ENCODE measurements at regions not wholly inside any gene's neighbourhood (a gene's known extent, or its start where the extent isn't known, plus 50 kb on each side); places are given as distances from the start of the nearest gene placed in this dataset.

GRCh38 chr11:95531116-95531515 is 258.5 kb downstream of the FAM76B start:
- no peak for TF ChIP-seq CTCF (IDR thresholded peaks at IDR 0.05)
- TF ChIP-seq EP300 (IDR thresholded peaks at IDR 0.05) = no peak
- no peak for TF ChIP-seq POLR2AphosphoS5 (IDR thresholded peaks at IDR 0.05)
- TF ChIP-seq POLR2A (IDR thresholded peaks at IDR 0.05) = no peak
- no peak for ATAC-seq
- H3K9me3 ChIP-seq = peaks cover 0 to 5% (median 0%) of the 10 kb centered on the region in 3 donors
- H3K4me1 ChIP-seq = no peaks in the 10 kb centered on the region
- 78 to 90% methylated on average over 3 of the region's 3 CpGs for WGBS, 2 donors (ENCODE audit: low coverage in 1 of 2)
- H3K4me3 ChIP-seq = no peak overlapping the region
- H3K27ac ChIP-seq = no peak overlapping the region
- no peaks in the 10 kb centered on the region for H3K27me3 ChIP-seq
- no peaks in the 10 kb centered on the region for H3K36me3 ChIP-seq

GRCh38 chr11:95524314-95525036 is 265.1 kb downstream of the FAM76B start:
- no peak for TF ChIP-seq CTCF (IDR thresholded peaks at IDR 0.05)
- no peak for TF ChIP-seq POLR2A (IDR thresholded peaks at IDR 0.05)
- TF ChIP-seq EP300 (IDR thresholded peaks at IDR 0.05) = no peak
- TF ChIP-seq POLR2AphosphoS5 (IDR thresholded peaks at IDR 0.05) = no peak
- Histone ChIP-seq H3K4me1 (no peaks in the 10 kb centered on the region), H3K36me3 (no peaks in the 10 kb centered on the region), H3K4me3 (no peak overlapping the region), H3K9me3 (no peaks in the 10 kb centered on the region), H3K27ac (no peak overlapping the region), H3K27me3 (no peaks in the 10 kb centered on the region)
- WGBS, 2 donors (ENCODE audit: low coverage in 1 of 2) = 72 to 90% methylated on average over 4 of the region's 4 CpGs
- ATAC-seq = no peak

GRCh38 chr11:95522874-95523273 is 266.7 kb downstream of the FAM76B start:
- H3K27me3 ChIP-seq = no peaks in the 10 kb centered on the region
- H3K27ac ChIP-seq = no peak overlapping the region
- ATAC-seq = no peak
- H3K4me3 ChIP-seq = no peak overlapping the region
- H3K36me3 ChIP-seq = no peaks in the 10 kb centered on the region
- 72 to 96% methylated on average over 4 of the region's 4 CpGs for WGBS, 2 donors (ENCODE audit: low coverage in 1 of 2)
- no peaks in the 10 kb centered on the region for H3K4me1 ChIP-seq
- TF ChIP-seq POLR2A (IDR thresholded peaks at IDR 0.05) (no peak), POLR2AphosphoS5 (IDR thresholded peaks at IDR 0.05) (no peak)
- no peaks in the 10 kb centered on the region for H3K9me3 ChIP-seq

- no peak for ATAC-seq
- no peaks in the 10 kb centered on the region for H3K36me3 ChIP-seq
- no peaks in the 10 kb centered on the region for H3K9me3 ChIP-seq
- WGBS, 2 donors (ENCODE audit: low coverage in 1 of 2) = 92 to 98% methylated on average over 5 of the region's 5 CpGs
- TF ChIP-seq POLR2A (IDR thresholded peaks at IDR 0.05) = no peak
- TF ChIP-seq CTCF (IDR thresholded peaks at IDR 0.05) = no peak
- no peak for TF ChIP-seq POLR2AphosphoS5 (IDR thresholded peaks at IDR 0.05)
- no peak for TF ChIP-seq EP300 (IDR thresholded peaks at IDR 0.05)
- H3K4me3 ChIP-seq = no peak overlapping the region
- no peaks in the 10 kb centered on the region for H3K4me1 ChIP-seq
- no peak overlapping the region for H3K27ac ChIP-seq
- no peaks in the 10 kb centered on the region for H3K27me3 ChIP-seq
Measured at GRCh38 chr11:95521862-95522261, 267.7 kb downstream of the FAM76B start.

GRCh38 chr11:95521133-95521542 is 268.4 kb downstream of the FAM76B start:
- Histone ChIP-seq H3K27ac (no peak overlapping the region), H3K27me3 (no peaks in the 10 kb centered on the region), H3K4me1 (no peaks in the 10 kb centered on the region), H3K9me3 (no peaks in the 10 kb centered on the region), H3K36me3 (no peaks in the 10 kb centered on the region), H3K4me3 (no peak overlapping the region)
- TF ChIP-seq POLR2A (IDR thresholded peaks at IDR 0.05) (no peak), CTCF (IDR thresholded peaks at IDR 0.05) (no peak), EP300 (IDR thresholded peaks at IDR 0.05) (no peak), POLR2AphosphoS5 (IDR thresholded peaks at IDR 0.05) (no peak)
- no peak for ATAC-seq
- 78 to 100% methylated on average over 1 to 4 of the region's 4 CpGs for WGBS, 2 donors (ENCODE audit: low coverage in 1 of 2)
